Loucy (cell line): ENCODE measurements at regions not wholly inside any gene's neighbourhood (a gene's known extent, or its start where the extent isn't known, plus 50 kb on each side); places are given as distances from the start of the nearest gene placed in this dataset.

Experiments
- H2AFZ ChIP-seq: fragments of 200-600 bp; sonication (generic); 2 replicates; pipeline ENCODE4 v1.6.0; 2016; ENCODE audit warnings: antibody characterized with exemption, mild to moderate bottlenecking, low read length, moderate library complexity
- H3F3A ChIP-seq: fragments of 200-600 bp; 2 replicates; pipeline ENCODE4 v1.6.0; 2016; ENCODE audit warnings: antibody characterized with exemption, low read depth, mild to moderate bottlenecking
- H3K27me3 ChIP-seq: fragments of 200-600 bp; sonication (generic); 2 replicates; pipeline ENCODE4 v1.6.1; 2014; ENCODE audit warnings: low read length, mild to moderate bottlenecking; ENCODE audit not compliant: insufficient read depth, poor library complexity, severe bottlenecking
- H3K36me3 ChIP-seq: fragments of 200-600 bp; sonication (generic); 2 replicates; pipeline ENCODE4 v1.6.1; 2016; ENCODE audit warnings: low read length; ENCODE audit not compliant: insufficient read depth
- H3K4me1 ChIP-seq: fragments of 200-600 bp; sonication (generic); 2 replicates; pipeline ENCODE4 v1.5.1; 2014; ENCODE audit warnings: low read length, mild to moderate bottlenecking; ENCODE audit not compliant: insufficient read depth, poor library complexity, severe bottlenecking
- H3K4me2 ChIP-seq: fragments of 200-600 bp; sonication (generic); 2 replicates; pipeline ENCODE4 v1.6.0; 2014; ENCODE audit warnings: antibody characterized with exemption, low read length, low read depth, mild to moderate bottlenecking; ENCODE audit not compliant: poor library complexity, severe bottlenecking
- H3K4me3 ChIP-seq: fragments of 200-600 bp; sonication (generic); 2 replicates; pipeline ENCODE4 v1.5.1; 2014; ENCODE audit warnings: low read length, mild to moderate bottlenecking, mixed read lengths; ENCODE audit not compliant: poor library complexity, severe bottlenecking
- H3K79me2 ChIP-seq: fragments of 200-600 bp; sonication (generic); 2 replicates; pipeline ENCODE4 v1.6.1; 2014; ENCODE audit warnings: low read length; ENCODE audit not compliant: insufficient read depth
- H3K9ac ChIP-seq: fragments of 200-600 bp; sonication (generic); 2 replicates; pipeline ENCODE4 v1.6.0; 2014; ENCODE audit warnings: mild to moderate bottlenecking, low read depth, low read length, moderate library complexity; ENCODE audit not compliant: poor library complexity, severe bottlenecking
- H3K9me2 ChIP-seq: fragments of 200-600 bp; sonication (generic); replicated peaks from 2 replicates; pipeline ENCODE4 v1.6.1; 2016; ENCODE audit warnings: low read depth, low read length, mixed read lengths
- H3K9me3 ChIP-seq: fragments of 200-600 bp; sonication (generic); 2 replicates; pipeline ENCODE4 v1.6.1; 2014; ENCODE audit warnings: mild to moderate bottlenecking, antibody characterized with exemption, low read length, low read depth; ENCODE audit not compliant: insufficient read depth
- H4K20me1 ChIP-seq: fragments of 200-600 bp; sonication (generic); 2 replicates; pipeline ENCODE4 v1.6.0; 2014; ENCODE audit warnings: antibody characterized with exemption, low read length, mild to moderate bottlenecking; ENCODE audit not compliant: insufficient read depth, poor library complexity, severe bottlenecking
- EZH2phosphoT487 ChIP-seq: fragments of 200-600 bp; IDR thresholded peaks from 2 replicates; pipeline ENCODE4 v1.6.1; 2018; ENCODE audit warnings: antibody characterized with exemption, mild to moderate bottlenecking, moderate library complexity, borderline replicate concordance
- TF ChIP-seq, protein P1 (sequence below): fragments of 200-600 bp; sonication (generic); conservative IDR thresholded peaks from 2 replicates; pipeline ENCODE4 v1.5.1; 2014; ENCODE audit warnings: mild to moderate bottlenecking, antibody characterized with exemption, low read length

DNA sequence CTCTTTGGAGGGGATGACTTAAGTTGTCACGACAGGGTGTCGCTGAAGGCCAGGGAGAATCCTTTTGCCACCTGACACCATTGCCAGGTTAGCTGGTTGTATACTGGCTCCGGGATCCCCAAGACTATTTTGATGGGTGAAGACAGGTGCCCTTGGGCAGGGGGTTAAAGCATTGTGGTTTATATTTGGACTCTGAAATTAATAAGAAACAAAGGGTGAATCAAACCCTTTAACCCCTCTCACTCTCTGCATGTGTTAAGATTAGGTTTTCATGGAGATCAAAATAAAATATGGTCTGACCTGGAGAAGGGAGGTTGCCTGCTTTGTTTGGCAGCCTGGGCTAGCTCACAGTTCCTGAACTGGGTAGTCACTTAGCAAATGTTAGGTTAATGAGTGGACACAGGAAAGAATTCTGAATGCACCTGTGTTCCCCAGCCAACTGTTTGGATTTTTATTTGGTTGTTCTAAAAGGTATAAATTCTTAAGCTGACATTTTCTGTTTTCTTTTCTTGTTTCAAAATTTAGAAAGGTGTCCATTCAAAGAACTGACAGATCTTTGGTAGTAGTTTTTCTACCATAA is 301.7 kb downstream of the KCNS3 start:
- Histone ChIP-seq H3K79me2 (no peaks in the 10 kb centered on the region), H2AFZ (no peak overlapping the region), H3K27me3 (no peaks in the 10 kb centered on the region), H3K9ac (no peak overlapping the region), H3K4me2 (no peak overlapping the region), H3F3A (no peaks in the 10 kb centered on the region), H3K9me2 (no peaks in the 10 kb centered on the region), H3K4me1 (peaks cover 2% of the 10 kb centered on the region), H3K4me3 (no peak overlapping the region), H4K20me1 (no peaks in the 10 kb centered on the region), H3K36me3 (no peaks in the 10 kb centered on the region), H3K9me3 (no peaks in the 10 kb centered on the region)
- TF ChIP-seq, protein P1, sequence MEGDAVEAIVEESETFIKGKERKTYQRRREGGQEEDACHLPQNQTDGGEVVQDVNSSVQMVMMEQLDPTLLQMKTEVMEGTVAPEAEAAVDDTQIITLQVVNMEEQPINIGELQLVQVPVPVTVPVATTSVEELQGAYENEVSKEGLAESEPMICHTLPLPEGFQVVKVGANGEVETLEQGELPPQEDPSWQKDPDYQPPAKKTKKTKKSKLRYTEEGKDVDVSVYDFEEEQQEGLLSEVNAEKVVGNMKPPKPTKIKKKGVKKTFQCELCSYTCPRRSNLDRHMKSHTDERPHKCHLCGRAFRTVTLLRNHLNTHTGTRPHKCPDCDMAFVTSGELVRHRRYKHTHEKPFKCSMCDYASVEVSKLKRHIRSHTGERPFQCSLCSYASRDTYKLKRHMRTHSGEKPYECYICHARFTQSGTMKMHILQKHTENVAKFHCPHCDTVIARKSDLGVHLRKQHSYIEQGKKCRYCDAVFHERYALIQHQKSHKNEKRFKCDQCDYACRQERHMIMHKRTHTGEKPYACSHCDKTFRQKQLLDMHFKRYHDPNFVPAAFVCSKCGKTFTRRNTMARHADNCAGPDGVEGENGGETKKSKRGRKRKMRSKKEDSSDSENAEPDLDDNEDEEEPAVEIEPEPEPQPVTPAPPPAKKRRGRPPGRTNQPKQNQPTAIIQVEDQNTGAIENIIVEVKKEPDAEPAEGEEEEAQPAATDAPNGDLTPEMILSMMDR = no peak
- no peak for TF ChIP-seq EZH2phosphoT487

DNA sequence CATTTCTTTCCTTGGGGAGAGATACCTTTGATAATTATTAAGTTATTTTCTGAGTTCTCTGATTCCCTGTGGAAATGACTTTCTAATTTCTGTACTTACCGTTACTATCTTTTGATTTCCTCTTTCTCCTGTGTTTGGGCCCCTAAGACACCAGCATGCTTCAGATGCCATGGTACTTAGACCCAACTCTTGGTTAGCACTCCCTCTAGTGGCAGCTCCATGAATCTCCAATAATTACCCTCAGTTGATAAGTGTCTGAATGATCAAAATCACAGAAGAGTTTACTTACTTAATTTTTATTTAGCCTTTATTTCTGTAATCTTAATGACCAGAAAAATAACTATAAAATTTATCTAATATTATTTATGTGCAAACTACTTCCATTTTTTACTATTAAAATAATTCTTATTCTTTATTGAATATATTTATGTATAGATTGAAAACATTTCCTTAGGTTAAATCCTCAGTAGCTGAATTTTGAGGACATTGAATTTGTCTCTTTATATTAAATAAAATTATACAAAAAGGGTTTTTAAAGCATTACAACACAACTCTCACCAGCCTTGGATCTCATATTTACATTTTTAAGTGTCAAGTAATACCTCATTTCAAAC is 300.4 kb downstream of the KCNS3 start:
- H3K79me2 ChIP-seq = no peaks in the 10 kb centered on the region
- H3K4me1 ChIP-seq = peaks cover 2% of the 10 kb centered on the region
- H3K9ac ChIP-seq = no peak overlapping the region
- H4K20me1 ChIP-seq = no peaks in the 10 kb centered on the region
- H3K9me2 ChIP-seq = no peaks in the 10 kb centered on the region
- no peaks in the 10 kb centered on the region for H3K36me3 ChIP-seq
- H3K9me3 ChIP-seq = no peaks in the 10 kb centered on the region
- H3F3A ChIP-seq = no peaks in the 10 kb centered on the region
- no peak overlapping the region for H2AFZ ChIP-seq
- no peaks in the 10 kb centered on the region for H3K27me3 ChIP-seq
- H3K4me3 ChIP-seq = no peak overlapping the region
- TF ChIP-seq, protein P1 = peak; percentile 86
- TF ChIP-seq EZH2phosphoT487 = no peak
- no peak overlapping the region for H3K4me2 ChIP-seq

DNA sequence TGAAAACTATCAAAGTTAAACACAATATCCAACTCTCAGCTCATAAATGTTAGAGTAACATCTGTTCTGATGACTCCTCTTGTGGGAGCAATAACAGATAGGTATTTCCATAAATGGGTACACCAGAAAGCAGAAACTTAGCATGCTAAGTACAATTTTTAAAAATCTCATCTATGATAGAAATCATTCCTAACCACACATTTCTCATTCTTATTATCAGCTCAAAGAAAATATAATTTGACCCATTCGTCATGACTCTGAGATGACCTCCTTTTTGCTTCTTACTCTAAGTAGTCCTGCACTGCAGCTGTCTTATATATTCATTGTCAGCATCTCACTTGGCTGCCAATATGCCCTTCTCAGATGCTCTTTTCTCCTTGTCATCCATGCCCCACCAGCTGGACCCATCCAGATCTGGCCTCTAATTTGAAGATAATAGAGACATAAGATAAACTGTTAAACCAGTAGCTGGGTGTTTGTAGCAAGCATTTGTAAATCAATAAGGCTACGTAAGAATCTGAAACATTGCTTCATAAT is 298.3 kb downstream of the KCNS3 start:
- Histone ChIP-seq H3K9me2 (no peaks in the 10 kb centered on the region), H3K9ac (no peak overlapping the region), H3K4me1 (no peaks in the 10 kb centered on the region), H3K4me3 (no peak overlapping the region), H3K79me2 (no peaks in the 10 kb centered on the region), H4K20me1 (no peaks in the 10 kb centered on the region), H3K9me3 (no peaks in the 10 kb centered on the region), H3K36me3 (no peaks in the 10 kb centered on the region), H2AFZ (no peak overlapping the region), H3K27me3 (no peaks in the 10 kb centered on the region), H3K4me2 (no peak overlapping the region), H3F3A (no peaks in the 10 kb centered on the region)
- TF ChIP-seq, protein P1 = no peak
- TF ChIP-seq EZH2phosphoT487 = no peak
